KMS-11 (cell line): ENCODE measurements at regions not wholly inside any gene's neighbourhood (a gene's known extent, or its start where the extent isn't known, plus 50 kb on each side); places are given as distances from the start of the nearest gene placed in this dataset.

Source experiments
- H2AFZ ChIP-seq: fragments of 200-600 bp; sonication (generic); 2 replicates; pipeline ENCODE4 v1.6.1; 2016; ENCODE audit warnings: antibody characterized with exemption, mixed run types, low read depth
- H3K27ac ChIP-seq: fragments of 200-600 bp; sonication (generic); 2 replicates; pipeline ENCODE4 v1.6.1; 2016; ENCODE audit warnings: mild to moderate bottlenecking, mixed run types
- H3K27me3 ChIP-seq: fragments of 200-600 bp; sonication (generic); 2 replicates; pipeline ENCODE4 v1.6.1; 2017; ENCODE audit warnings: mild to moderate bottlenecking, low read depth, mixed run types, moderate library complexity; ENCODE audit not compliant: insufficient read depth
- H3K36me3 ChIP-seq: fragments of 200-600 bp; sonication (generic); 2 replicates; pipeline ENCODE4 v1.6.1; 2017; ENCODE audit warnings: mild to moderate bottlenecking, mixed run types; ENCODE audit not compliant: insufficient read depth
- H3K4me1 ChIP-seq: fragments of 200-600 bp; sonication (generic); 2 replicates; pipeline ENCODE4 v1.6.1; 2016; ENCODE audit warnings: mild to moderate bottlenecking, low read depth, mixed run types; ENCODE audit not compliant: poor library complexity, severe bottlenecking
- H3K4me2 ChIP-seq: fragments of 200-600 bp; sonication (generic); 2 replicates; pipeline ENCODE4 v1.7.0; 2016; ENCODE audit warnings: mild to moderate bottlenecking, mixed run types
- H3K4me3 ChIP-seq: fragments of 200-600 bp; sonication (generic); IDR thresholded peaks from 2 replicates; pipeline ENCODE4 v1.6.1; 2017; ENCODE audit warnings: low read depth, low read length, mixed read lengths; ENCODE audit not compliant: insufficient read depth
- H3K79me2 ChIP-seq: fragments of 200-600 bp; sonication (generic); 2 replicates; pipeline ENCODE4 v1.6.1; 2016; ENCODE audit warnings: low read depth, mixed run types; ENCODE audit not compliant: insufficient read depth
- H3K9ac ChIP-seq: fragments of 200-600 bp; sonication (generic); 2 replicates; pipeline ENCODE4 v1.6.1; 2016; ENCODE audit warnings: mild to moderate bottlenecking, mixed run types
- H4K20me1 ChIP-seq: fragments of 200-600 bp; sonication (generic); 2 replicates; pipeline ENCODE4 v1.6.1; 2016; ENCODE audit warnings: mild to moderate bottlenecking, mixed run types; ENCODE audit not compliant: insufficient read depth
- CTCF ChIP-seq: fragments of 200-600 bp; sonication (generic); conservative IDR thresholded peaks from 2 replicates; pipeline ENCODE4 v1.6.1; 2017; ENCODE audit warnings: low read depth, mild to moderate bottlenecking, antibody characterized with exemption, low read length, moderate library complexity, mixed read lengths

GRCh38 chr5:5767286-5767928, 344.9 kb downstream of the ICE1 start:
- Histone ChIP-seq H3K36me3 (no peaks in the 10 kb centered on the region), H3K4me3 (no peak overlapping the region), H3K9ac (no peak overlapping the region), H3K4me1 (no peaks in the 10 kb centered on the region), H3K27ac (no peak overlapping the region), H4K20me1 (no peaks in the 10 kb centered on the region), H3K79me2 (no peaks in the 10 kb centered on the region), H3K4me2 (no peak overlapping the region), H3K27me3 (no peaks in the 10 kb centered on the region), H2AFZ (no peak overlapping the region)
- TF ChIP-seq CTCF, result no peak

- Histone ChIP-seq H3K27me3 (no peaks in the 10 kb centered on the region), H2AFZ (no peak overlapping the region), H3K27ac (no peak overlapping the region), H3K9ac (no peak overlapping the region), H3K4me1 (no peaks in the 10 kb centered on the region), H3K4me2 (no peak overlapping the region), H3K36me3 (no peaks in the 10 kb centered on the region), H3K4me3 (no peak overlapping the region), H4K20me1 (no peaks in the 10 kb centered on the region), H3K79me2 (no peaks in the 10 kb centered on the region)
- no peak for TF ChIP-seq CTCF
Observed at GRCh38 chr5:5765066-5765850, 342.8 kb downstream of the ICE1 start.

GRCh38 chr5:5764246-5764645, 341.8 kb downstream of the ICE1 start:
- TF ChIP-seq CTCF, result no peak
- Histone ChIP-seq H3K9ac (no peak overlapping the region), H3K27me3 (no peaks in the 10 kb centered on the region), H3K79me2 (no peaks in the 10 kb centered on the region), H3K36me3 (no peaks in the 10 kb centered on the region), H4K20me1 (no peaks in the 10 kb centered on the region), H3K27ac (no peak overlapping the region), H3K4me1 (no peaks in the 10 kb centered on the region), H3K4me2 (no peak overlapping the region), H3K4me3 (no peak overlapping the region), H2AFZ (no peak overlapping the region)

- Histone ChIP-seq H3K4me3 (no peak overlapping the region), H3K4me2 (no peak overlapping the region), H3K79me2 (no peaks in the 10 kb centered on the region), H4K20me1 (no peaks in the 10 kb centered on the region), H3K27ac (no peak overlapping the region), H3K4me1 (peaks cover 50% of the 10 kb centered on the region), H3K27me3 (no peaks in the 10 kb centered on the region), H3K9ac (no peak overlapping the region), H3K36me3 (no peaks in the 10 kb centered on the region), H2AFZ (no peak overlapping the region)
- no peak for TF ChIP-seq CTCF
Observed at GRCh38 chr5:5756762-5757161, 334.3 kb downstream of the ICE1 start.
